Type B pancreatic cell (in vitro differentiated cells): ENCODE measurements at regions not wholly inside any gene's neighbourhood (a gene's known extent, or its start where the extent isn't known, plus 50 kb on each side); places are given as distances from the start of the nearest gene placed in this dataset.

Source experiments
- DNase-seq: peaks from one replicate; pipeline ENCODE4 v3.0.0; 2021; ENCODE audit warnings: mixed read lengths; ENCODE audit not compliant: unreplicated experiment; ENCODE audit errors: extremely low spot score
- H3K27ac Mint-ChIP-seq: 2 replicates; pipeline ENCODE4 v1.8.0; 2021; ENCODE audit warnings: mild to moderate bottlenecking, mixed read lengths
- H3K27me3 Mint-ChIP-seq: 2 replicates; pipeline ENCODE4 v1.8.0; 2021; ENCODE audit warnings: mixed read lengths
- H3K36me3 Mint-ChIP-seq: 2 replicates; pipeline ENCODE4 v1.8.0; 2021; ENCODE audit warnings: mixed read lengths
- H3K4me1 Mint-ChIP-seq: one replicate; pipeline ENCODE4 v1.8.0; 2021; ENCODE audit warnings: mixed read lengths; ENCODE audit not compliant: unreplicated experiment
- H3K4me3 Mint-ChIP-seq: 2 replicates; pipeline ENCODE4 v1.8.0; 2021; ENCODE audit warnings: mild to moderate bottlenecking, mixed read lengths
- H3K9me3 Mint-ChIP-seq: 2 replicates; pipeline ENCODE4 v1.8.0; 2021; ENCODE audit warnings: mixed read lengths
- TF ChIP-seq, protein P1 (sequence below): fragments of 200-600 bp; sonication (generic); conservative IDR thresholded peaks from 2 replicates; pipeline ENCODE4 v1.5.0; 2021; ENCODE audit warnings: antibody characterized with exemption, mild to moderate bottlenecking

DNA sequence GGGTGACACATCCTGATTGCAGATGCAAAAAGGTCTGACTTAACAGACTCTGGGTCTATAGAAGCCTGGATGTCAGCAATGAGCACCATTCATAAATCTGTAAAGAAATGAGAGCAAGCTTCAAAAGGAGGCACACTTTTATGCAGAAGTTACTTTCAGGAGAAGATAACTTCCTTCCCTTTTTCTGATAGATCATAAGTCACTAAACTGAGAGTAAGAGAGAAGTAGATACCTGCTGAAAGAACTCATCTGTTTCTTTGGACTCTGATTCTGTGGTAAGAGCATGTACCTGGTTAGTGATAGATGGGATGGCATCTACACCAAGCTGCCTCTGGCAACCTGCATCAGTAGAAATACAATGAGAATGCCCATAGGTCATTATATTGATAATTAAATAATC lies 525.6 kb downstream of the CETN3 start:
- H3K4me1 Mint-ChIP-seq: no peaks in the 10 kb centered on the region
- no peak overlapping the region for H3K4me3 Mint-ChIP-seq
- H3K27ac Mint-ChIP-seq: no peak overlapping the region
- DNase-seq: no peak
- no peaks in the 10 kb centered on the region for H3K27me3 Mint-ChIP-seq
- no peaks in the 10 kb centered on the region for H3K36me3 Mint-ChIP-seq
- no peaks in the 10 kb centered on the region for H3K9me3 Mint-ChIP-seq
- TF ChIP-seq, protein P1, sequence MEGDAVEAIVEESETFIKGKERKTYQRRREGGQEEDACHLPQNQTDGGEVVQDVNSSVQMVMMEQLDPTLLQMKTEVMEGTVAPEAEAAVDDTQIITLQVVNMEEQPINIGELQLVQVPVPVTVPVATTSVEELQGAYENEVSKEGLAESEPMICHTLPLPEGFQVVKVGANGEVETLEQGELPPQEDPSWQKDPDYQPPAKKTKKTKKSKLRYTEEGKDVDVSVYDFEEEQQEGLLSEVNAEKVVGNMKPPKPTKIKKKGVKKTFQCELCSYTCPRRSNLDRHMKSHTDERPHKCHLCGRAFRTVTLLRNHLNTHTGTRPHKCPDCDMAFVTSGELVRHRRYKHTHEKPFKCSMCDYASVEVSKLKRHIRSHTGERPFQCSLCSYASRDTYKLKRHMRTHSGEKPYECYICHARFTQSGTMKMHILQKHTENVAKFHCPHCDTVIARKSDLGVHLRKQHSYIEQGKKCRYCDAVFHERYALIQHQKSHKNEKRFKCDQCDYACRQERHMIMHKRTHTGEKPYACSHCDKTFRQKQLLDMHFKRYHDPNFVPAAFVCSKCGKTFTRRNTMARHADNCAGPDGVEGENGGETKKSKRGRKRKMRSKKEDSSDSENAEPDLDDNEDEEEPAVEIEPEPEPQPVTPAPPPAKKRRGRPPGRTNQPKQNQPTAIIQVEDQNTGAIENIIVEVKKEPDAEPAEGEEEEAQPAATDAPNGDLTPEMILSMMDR: no peak

DNA sequence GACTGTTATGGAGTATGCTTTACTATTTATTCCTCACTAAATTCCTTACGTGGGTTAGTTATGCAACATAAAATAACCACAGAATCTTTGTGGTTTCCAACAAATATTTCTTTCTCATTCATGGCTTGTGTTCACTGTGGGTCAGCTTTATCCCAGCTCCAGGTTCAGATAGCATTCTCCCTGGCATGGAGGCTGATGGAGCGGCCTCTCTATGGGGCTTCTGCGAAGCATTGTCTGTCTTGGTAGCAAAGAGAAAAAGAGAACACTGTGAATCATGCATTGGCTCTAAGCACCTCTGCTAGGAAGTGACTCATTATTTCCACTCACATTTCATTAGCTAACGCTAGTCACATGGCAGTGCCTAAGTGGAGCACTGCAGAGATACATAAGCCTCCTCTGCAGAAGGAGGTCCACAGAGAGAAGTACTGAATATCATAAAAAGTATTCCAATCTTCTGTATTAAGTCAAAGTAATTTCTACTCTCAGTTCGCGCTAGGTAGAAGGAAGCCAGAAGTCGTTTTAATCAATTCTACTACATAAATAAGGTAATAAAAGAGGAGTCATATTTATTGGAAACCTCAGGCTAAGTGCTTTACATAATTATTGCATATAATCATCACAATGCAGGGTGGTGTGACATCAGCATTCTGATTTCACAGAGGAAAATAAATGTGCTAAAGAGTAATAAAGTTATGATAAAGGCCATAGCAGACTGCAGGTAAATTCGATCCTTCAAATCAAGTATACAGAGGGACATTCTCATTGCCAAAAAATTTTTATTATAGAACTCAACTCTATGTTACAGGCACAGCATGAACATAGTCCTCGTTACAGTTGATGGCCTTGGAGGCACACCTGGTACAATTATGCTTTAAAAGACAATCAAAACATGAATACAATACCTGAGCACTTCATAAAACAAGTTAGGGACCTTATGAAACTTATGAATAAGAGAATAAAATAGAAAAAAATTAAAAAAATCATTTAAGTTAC lies 531.1 kb downstream of the CETN3 start:
- no peak overlapping the region for H3K27ac Mint-ChIP-seq
- TF ChIP-seq, protein P1: no peak

DNA sequence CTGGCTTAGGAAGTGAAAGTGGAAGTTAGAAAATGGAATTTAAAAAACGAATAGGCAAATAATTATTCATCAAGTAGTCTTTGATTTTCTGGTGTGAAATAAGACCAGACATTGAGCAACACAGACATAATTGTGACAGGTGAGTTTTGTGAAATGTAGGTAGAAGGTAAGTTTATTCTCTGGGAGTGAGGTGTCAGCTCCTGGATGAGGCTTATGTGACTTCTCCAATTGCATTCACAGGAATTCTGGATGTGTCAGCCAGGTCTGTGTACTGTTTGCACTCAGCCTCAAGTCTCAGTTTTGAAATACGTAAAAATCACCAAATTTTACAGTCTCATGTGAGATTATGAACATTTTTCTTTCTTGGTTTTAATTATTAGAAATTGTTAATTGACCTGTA lies 537.6 kb downstream of the CETN3 start:
- no peak overlapping the region for H3K27ac Mint-ChIP-seq
- no peaks in the 10 kb centered on the region for H3K36me3 Mint-ChIP-seq
- no peak overlapping the region for H3K4me3 Mint-ChIP-seq
- no peaks in the 10 kb centered on the region for H3K9me3 Mint-ChIP-seq
- H3K27me3 Mint-ChIP-seq: no peaks in the 10 kb centered on the region
- DNase-seq: no peak
- TF ChIP-seq, protein P1: no peak
- H3K4me1 Mint-ChIP-seq: no peaks in the 10 kb centered on the region

More for the DNA sequence above, 531.1 kb downstream of the CETN3 start:
- Mint-ChIP-seq H3K36me3 (no peaks in the 10 kb centered on the region), H3K27me3 (no peaks in the 10 kb centered on the region), H3K4me1 (no peaks in the 10 kb centered on the region), H3K9me3 (no peaks in the 10 kb centered on the region), H3K4me3 (no peak overlapping the region)
- no peak for DNase-seq

DNA sequence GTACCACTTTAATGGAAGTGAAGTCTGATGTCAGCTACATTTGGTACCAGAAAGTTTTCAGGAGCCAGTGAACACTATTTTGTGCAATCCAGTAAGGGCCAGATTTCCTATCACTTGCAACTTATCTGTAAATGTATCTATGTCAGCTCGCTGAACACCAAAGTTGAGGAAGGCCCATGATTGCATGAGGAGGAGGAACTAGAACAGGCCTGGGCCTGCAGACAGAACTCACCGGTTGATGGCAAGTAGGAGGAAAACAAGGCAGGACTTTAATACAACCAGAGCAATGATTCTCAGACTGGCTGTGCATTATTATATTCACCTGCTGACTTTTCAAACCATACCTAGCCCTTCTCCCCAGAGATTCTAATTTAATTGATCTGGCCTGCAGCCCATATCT lies 540.2 kb downstream of the CETN3 start:
- H3K4me1 Mint-ChIP-seq: no peaks in the 10 kb centered on the region
- no peak overlapping the region for H3K4me3 Mint-ChIP-seq
- no peak for DNase-seq

DNA sequence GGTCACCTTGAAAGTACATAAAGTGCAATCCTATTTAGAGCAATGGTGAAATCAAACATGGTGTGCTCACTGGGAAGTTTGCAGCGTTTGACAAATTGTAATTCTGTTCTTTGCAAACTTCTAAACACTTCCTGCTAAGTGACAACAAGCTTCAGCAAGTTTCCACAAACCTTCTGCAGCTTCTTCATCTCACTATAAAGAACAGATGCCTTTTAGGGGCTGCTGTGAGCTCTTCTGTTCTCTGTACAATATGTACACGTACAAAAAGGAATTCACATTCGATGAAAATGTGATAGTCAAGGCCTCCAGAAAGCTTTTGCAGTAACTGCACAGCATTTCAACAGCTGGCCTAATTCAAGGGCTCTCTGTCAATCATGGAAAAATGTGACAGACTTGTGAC lies 543.1 kb downstream of the CETN3 start:
- TF ChIP-seq, protein P1: no peak
- no peaks in the 10 kb centered on the region for H3K4me1 Mint-ChIP-seq
- no peak overlapping the region for H3K27ac Mint-ChIP-seq
- H3K4me3 Mint-ChIP-seq: no peak overlapping the region
- no peaks in the 10 kb centered on the region for H3K9me3 Mint-ChIP-seq
- no peaks in the 10 kb centered on the region for H3K36me3 Mint-ChIP-seq
- no peak for DNase-seq
- H3K27me3 Mint-ChIP-seq: no peaks in the 10 kb centered on the region

More for the DNA sequence above, 540.2 kb downstream of the CETN3 start:
- H3K36me3 Mint-ChIP-seq: no peaks in the 10 kb centered on the region
- no peaks in the 10 kb centered on the region for H3K27me3 Mint-ChIP-seq
- no peak overlapping the region for H3K27ac Mint-ChIP-seq
- H3K9me3 Mint-ChIP-seq: no peaks in the 10 kb centered on the region
- TF ChIP-seq, protein P1: no peak
